HepG2 (cell line): ENCODE measurements at regions not wholly inside any gene's neighbourhood (a gene's known extent, or its start where the extent isn't known, plus 50 kb on each side); places are given as distances from the start of the nearest gene placed in this dataset.

Experiments used
- ATAC-seq: fragments of 200-7000 bp; cut with Tn5 transposase; 3 replicates; pipeline ENCODE4 v1.9.1; 2020; ENCODE audit warnings: mild to moderate bottlenecking, moderate library complexity
- BruUV-seq: library from RNA; stranded (reverse); fragments of 400-500 nt; replicated peaks from 2 replicates; lab custom pipeline; 2021; lab: Mats Ljungman, UMichigan
- CTCF ChIA-PET: fragments of 300-600 bp; formaldehyde crosslinking; extraction: SDS; loops from one replicate; lab custom pipeline; 2021; ENCODE audit warnings: low total read pairs, inconsistent platforms, low intra/inter-chr PET ratio; lab: Yijun Ruan, JAX
- POLR2A ChIA-PET: fragments of 350-600 bp; sonication (Branson Sonifier 250); formaldehyde crosslinking; loops from one replicate; lab custom pipeline; 2020; ENCODE audit warnings: antibody characterized with exemption, inconsistent platforms; lab: Yijun Ruan, JAX
- DNase-seq: peaks from one replicate; pipeline ENCODE4 v3.0.0-alpha.2; 2015; ENCODE audit warnings: low spot score
- FAIRE-seq: peaks from 3 replicates; lab custom pipeline; 2011; peaks lifted over from hg19 to GRCh38; lab: Jason Lieb, UNC
- H2AFZ ChIP-seq: one replicate; pipeline ENCODE4 v1.6.1; 2011; ENCODE audit warnings: low read length, inconsistent platforms
- H3K27ac ChIP-seq: fragments of 300-600 bp; 3 replicates; pipeline ENCODE4 v1.8.0; 2011; ENCODE audit warnings: mixed run types, mild to moderate bottlenecking, mixed read lengths, low read length, inconsistent platforms; ENCODE audit not compliant: insufficient read depth; ENCODE audit errors: extremely low read length
- H3K27me3 ChIP-seq, 2 experiments: fragments of 200-600 bp in 1 of 2; 2 replicates in 1 of 2; 3 replicates in 1 of 2; pipeline versions ENCODE4 v1.6.0 to v1.8.0; 2011; ENCODE audit warnings: low read length in 2 of 2, mild to moderate bottlenecking in 2 of 2, moderate library complexity in 2 of 2, inconsistent platforms in 1 of 2; ENCODE audit not compliant: insufficient read depth in 2 of 2, control insufficient read depth in 1 of 2
- H3K36me3 ChIP-seq, 2 experiments: fragments of 200-600 bp in 1 of 2; replicated peaks in 1 of 2; 2 replicates in 1 of 2; 3 replicates in 1 of 2; pipeline versions ENCODE4 v1.5.1 to v1.8.0; 2011; ENCODE audit warnings: low read length in 2 of 2, inconsistent platforms in 1 of 2; ENCODE audit not compliant: insufficient read depth in 2 of 2, control insufficient read depth in 1 of 2
- H3K4me1 ChIP-seq: 2 replicates; pipeline ENCODE4 v1.5.1; 2012; ENCODE audit warnings: low read length, inconsistent platforms; ENCODE audit not compliant: insufficient read depth
- H3K4me2 ChIP-seq: 2 replicates; pipeline ENCODE4 v1.6.0; 2011; ENCODE audit warnings: low read depth, low read length, inconsistent platforms
- H3K4me3 ChIP-seq, 3 experiments: fragments of 200-600 bp in 1 of 3; sonication (generic), shearing (Covaris generic) in 1 of 3; replicated peaks in 1 of 3; 2 replicates each; pipeline ENCODE4 v1.5.1; 2011 to 2016; ENCODE audit warnings: low read length in 3 of 3, inconsistent platforms in 2 of 3, low read depth in 2 of 3, mild to moderate bottlenecking in 2 of 3, control low read depth in 1 of 3, mixed read lengths in 1 of 3; ENCODE audit not compliant: insufficient read depth in 1 of 3
- H3K79me2 ChIP-seq: one replicate; pipeline ENCODE4 v1.6.1; 2011; ENCODE audit warnings: low read length, inconsistent platforms; ENCODE audit not compliant: insufficient read depth
- H3K9ac ChIP-seq: 2 replicates; pipeline ENCODE4 v1.6.0; 2011; ENCODE audit warnings: mild to moderate bottlenecking, low read depth, low read length, inconsistent platforms; ENCODE audit not compliant: insufficient read depth
- H3K9me3 ChIP-seq: 2 replicates; pipeline ENCODE4 v1.5.1; 2012; ENCODE audit warnings: mild to moderate bottlenecking, low read length
- H4K20me1 ChIP-seq: 2 replicates; pipeline ENCODE4 v1.6.0; 2011; ENCODE audit warnings: inconsistent platforms, mild to moderate bottlenecking, low read length, moderate library complexity; ENCODE audit not compliant: insufficient read depth
- AHDC1 ChIP-seq: sonication (generic); formaldehyde crosslinking; IDR thresholded peaks from 2 replicates; pipeline ENCODE4 v1.5.1; 2020; ENCODE audit warnings: mild to moderate bottlenecking, missing genetic modification reagents, borderline replicate concordance
- ATAD3A ChIP-seq: sonication (generic); formaldehyde crosslinking; IDR thresholded peaks from 2 replicates; pipeline ENCODE4 v1.4.0; 2020; ENCODE audit warnings: missing genetic modification reagents
- CHD2 ChIP-seq: IDR thresholded peaks from 2 replicates; pipeline ENCODE4 v1.6.1; 2011; ENCODE audit warnings: low read depth, low read length, improper control_type of control experiment
- ESRRA ChIP-seq: sonication (generic); formaldehyde crosslinking; IDR thresholded peaks from 2 replicates; pipeline ENCODE4 v1.5.1; 2020; ENCODE audit warnings: mild to moderate bottlenecking, low read depth, missing genetic modification reagents
- EZH2 ChIP-seq: conservative IDR thresholded peaks from 2 replicates; pipeline ENCODE4 v1.6.1; 2012; ENCODE audit warnings: mild to moderate bottlenecking, low read depth, low read length, moderate library complexity
- HES4 ChIP-seq: sonication (generic); formaldehyde crosslinking; IDR thresholded peaks from 2 replicates; pipeline ENCODE4 v1.9.0; 2021; ENCODE audit warnings: mild to moderate bottlenecking, missing genetic modification reagents, borderline replicate concordance
- MXD4 ChIP-seq: IDR thresholded peaks from 2 replicates; pipeline ENCODE4 v1.6.1; 2016; ENCODE audit warnings: mild to moderate bottlenecking, missing biosample characterization, missing genetic modification reagents
- ONECUT2 ChIP-seq: sonication (generic); formaldehyde crosslinking; IDR thresholded peaks from 2 replicates; pipeline ENCODE4 v1.4.0; 2020; ENCODE audit warnings: missing genetic modification reagents
- PAXIP1 ChIP-seq: sonication (generic); formaldehyde crosslinking; conservative IDR thresholded peaks from 2 replicates; pipeline ENCODE4 v1.4.0; 2020; ENCODE audit warnings: mild to moderate bottlenecking, missing genetic modification reagents, moderate library complexity
- RARG ChIP-seq: sonication (generic); formaldehyde crosslinking; IDR thresholded peaks from 2 replicates; pipeline ENCODE4 v1.4.0; 2020; ENCODE audit warnings: low read depth, mild to moderate bottlenecking, missing genetic modification reagents
- TBP ChIP-seq: sonication (generic); formaldehyde crosslinking; IDR thresholded peaks from 2 replicates; pipeline ENCODE4 v1.5.0; 2020; ENCODE audit warnings: missing genetic modification reagents
- ZKSCAN8 ChIP-seq: IDR thresholded peaks from 2 replicates; pipeline ENCODE4 v1.6.1; 2016; ENCODE audit warnings: borderline replicate concordance, missing genetic modification reagents, missing compliant biosample characterization
- ZNF414 ChIP-seq: sonication (generic); formaldehyde crosslinking; IDR thresholded peaks from 2 replicates; pipeline ENCODE4 v1.5.0; 2020; ENCODE audit warnings: missing genetic modification reagents
- ZNF430 ChIP-seq: sonication (generic); formaldehyde crosslinking; IDR thresholded peaks from 2 replicates; pipeline ENCODE4 v1.9.0; 2021; ENCODE audit warnings: mild to moderate bottlenecking, missing genetic modification reagents
- ZNF749 ChIP-seq: sonication (generic); formaldehyde crosslinking; IDR thresholded peaks from 2 replicates; pipeline ENCODE4 v1.8.0; 2022; ENCODE audit warnings: mild to moderate bottlenecking, missing genetic modification reagents, moderate library complexity, borderline replicate concordance
- whole genome bisulfite sequencing: methylation state at CpG from one replicate; pipeline ENCODE4 v1.1.6; 2017; ENCODE audit warnings: low lambda C conversion rate; 5-methylcytosine and 5-hydroxymethylcytosine counted together
- in situ Hi-C: cut with HindIII; loops from 2 replicates; pipeline ENCODE4 v1.10.0; 2017; ENCODE audit warnings: low pct_unique_long_range_greater_than_20kb; ENCODE audit not compliant: extremely low pct_ligation_motif_present
- intact Hi-C: fragments of 100-400 bp; cut with micrococcal nuclease; formaldehyde crosslinking; loops from one replicate; pipeline ENCODE4 v1.10.0; 2022; ENCODE audit not compliant: unreplicated experiment

- H3K27ac ChIP-seq: no peak overlapping the region
- in situ Hi-C loops: no loop called here
- H3K4me2 ChIP-seq: no peak overlapping the region
- no peak overlapping the region for H3K9ac ChIP-seq
- DNase-seq (no peak), ATAC-seq (no peak), FAIRE-seq (no peak)
- H2AFZ ChIP-seq: no peak overlapping the region
- no peaks in the 10 kb centered on the region for H3K9me3 ChIP-seq
- no peaks in the 10 kb centered on the region for H3K79me2 ChIP-seq
- WGBS: 67% methylated on average over 3 of the region's 3 CpGs
- no TSS peak for BruUV-seq
- CTCF ChIA-PET: no interaction called here
- intact Hi-C loops: no loop called here
- peaks cover 0 to 7% of the 10 kb centered on the region in 2 experiments; a peak in 1 of 5 replicates for H3K27me3 ChIP-seq
- no peaks in the 10 kb centered on the region for H4K20me1 ChIP-seq
- H3K36me3 ChIP-seq: no peaks in the 10 kb centered on the region
- no peaks in the 10 kb centered on the region for H3K4me1 ChIP-seq
- no peak overlapping the region for H3K4me3 ChIP-seq
- POLR2A ChIA-PET: no interaction called here
- no peak for TF ChIP-seq ZNF749 (CRISPR knock-in tag)
- TF ChIP-seq TBP (CRISPR knock-in tag): no peak
- no peak for TF ChIP-seq ONECUT2
- TF ChIP-seq MXD4 (CRISPR knock-in tag): no peak
- no peak for TF ChIP-seq ATAD3A (CRISPR knock-in tag)
- TF ChIP-seq PAXIP1 (CRISPR knock-in tag): no peak
- no peak for TF ChIP-seq ZKSCAN8 (CRISPR knock-in tag)
- TF ChIP-seq CHD2: no peak
- TF ChIP-seq AHDC1 (CRISPR knock-in tag): no peak
- TF ChIP-seq HES4 (CRISPR knock-in tag): no peak
- TF ChIP-seq RARG (CRISPR knock-in tag): no peak
- TF ChIP-seq ZNF414 (CRISPR knock-in tag): no peak
- no peak for TF ChIP-seq EZH2
- no peak for TF ChIP-seq ESRRA (CRISPR knock-in tag)
- no peak for TF ChIP-seq ZNF430 (CRISPR knock-in tag)
Measured at GRCh38 chr13:94925263-94925662, 212.9 kb upstream of the SOX21 start.
